ENCODE measurements at regions not wholly inside any gene's neighbourhood (a gene's known extent, or its start where the extent isn't known, plus 50 kb on each side); places are given as distances from the start of the nearest gene placed in this dataset.

DNA sequence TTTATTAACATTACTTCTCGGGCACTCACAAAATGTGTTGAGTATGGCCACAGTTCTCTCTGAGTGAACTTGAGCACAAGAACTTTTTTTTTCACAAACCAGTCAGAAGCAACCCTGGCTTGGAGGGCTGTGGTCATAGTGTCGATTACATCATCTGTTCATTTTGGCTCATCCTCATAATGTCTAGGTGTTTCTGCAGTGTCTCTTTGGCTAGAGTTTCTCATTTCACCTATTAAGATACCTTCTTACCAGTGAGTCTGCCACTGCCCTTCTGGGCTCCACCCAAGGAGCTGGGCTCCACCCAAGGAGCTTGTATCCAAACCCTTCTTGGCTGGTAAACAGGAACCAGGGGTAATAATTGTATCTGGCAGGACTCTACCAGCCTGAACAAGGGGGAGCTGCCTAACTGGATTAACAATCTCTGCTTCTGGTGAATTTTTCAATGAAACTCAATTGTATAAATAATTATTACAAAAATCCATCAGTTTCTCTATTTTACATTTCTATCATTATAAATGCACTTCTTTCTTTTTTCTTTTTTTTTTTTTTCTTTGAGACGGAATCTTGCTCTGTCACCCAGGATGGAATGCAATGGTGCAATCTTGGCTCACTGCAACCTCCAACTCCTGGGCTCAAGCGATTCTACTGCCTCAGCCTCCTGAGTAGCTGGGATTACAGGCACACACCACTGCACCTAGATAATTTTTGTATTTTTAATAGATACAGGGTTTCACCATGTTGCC is 667.7 kb upstream of the SLIT2 start:
- TF ChIP-seq EP300 (IDR thresholded peaks at IDR 0.05): no peak
- no peak for TF ChIP-seq CTCF (IDR thresholded peaks at IDR 0.05)
- no peak for TF ChIP-seq POLR2A (IDR thresholded peaks at IDR 0.05)
